ENCODE measurements at regions not wholly inside any gene's neighbourhood (a gene's known extent, or its start where the extent isn't known, plus 50 kb on each side); places are given as distances from the start of the nearest gene placed in this dataset.
"Not testable (repeated sequence)": the region's sequence is repeated elsewhere in the genome, so short reads cannot be mapped to it uniquely, and the experiment has no call there.

GRCh38 chr5:42066131-42066530 lies 141.1 kb downstream of the FBXO4 start:
- H3K4me1 Mint-ChIP-seq (ENCODE audit: low read depth) = no peaks in the 10 kb centered on the region
- H3K27me3 Mint-ChIP-seq (ENCODE audit: low read depth) = peaks cover 7% of the 10 kb centered on the region

GRCh38 chr5:42074353-42074752 lies 149.3 kb downstream of the FBXO4 start:
- no peak for DNase-seq (ENCODE audit: low spot score)
- Mint-ChIP-seq H3K4me3 (ENCODE audit: unreplicated experiment) (no peak overlapping the region), H3K27ac (ENCODE audit: unreplicated experiment) (no peak overlapping the region), H3K9me3 (ENCODE audit: low read depth) (peaks cover 7% of the 10 kb centered on the region), H3K4me1 (ENCODE audit: low read depth) (no peaks in the 10 kb centered on the region), H3K27me3 (ENCODE audit: low read depth) (peaks cover 1% of the 10 kb centered on the region), H3K36me3 (ENCODE audit: low read depth) (no peaks in the 10 kb centered on the region)
- TF ChIP-seq CTCF (IDR thresholded peaks at IDR 0.05) = no peak

More at GRCh38 chr5:42066131-42066530, 141.1 kb downstream of the FBXO4 start:
- no peak for TF ChIP-seq CTCF (IDR thresholded peaks at IDR 0.05)
- DNase-seq (ENCODE audit: low spot score) = no peak
- H3K36me3 Mint-ChIP-seq (ENCODE audit: low read depth) = no peaks in the 10 kb centered on the region
- H3K9me3 Mint-ChIP-seq (ENCODE audit: low read depth) = no peaks in the 10 kb centered on the region
- H3K27ac Mint-ChIP-seq (ENCODE audit: unreplicated experiment) = no peak overlapping the region
- no peak overlapping the region for H3K4me3 Mint-ChIP-seq (ENCODE audit: unreplicated experiment)

- no peaks in the 10 kb centered on the region for H3K27me3 Mint-ChIP-seq (ENCODE audit: low read depth)
- no peak for DNase-seq (ENCODE audit: low spot score)
- peaks cover 5% of the 10 kb centered on the region for H3K9me3 Mint-ChIP-seq (ENCODE audit: low read depth)
- H3K27ac Mint-ChIP-seq (ENCODE audit: unreplicated experiment) = no peak overlapping the region
- no peaks in the 10 kb centered on the region for H3K36me3 Mint-ChIP-seq (ENCODE audit: low read depth)
- H3K4me3 Mint-ChIP-seq (ENCODE audit: unreplicated experiment) = no peak overlapping the region
- H3K4me1 Mint-ChIP-seq (ENCODE audit: low read depth) = no peaks in the 10 kb centered on the region
- no peak for TF ChIP-seq CTCF (IDR thresholded peaks at IDR 0.05)
These were observed 164.6 kb downstream of the FBXO4 start for GRCh38 chr5:42089705-42090104.

GRCh38 chr5:42090162-42090561 lies 165.1 kb downstream of the FBXO4 start:
- Mint-ChIP-seq H3K27me3 (ENCODE audit: low read depth) (no peaks in the 10 kb centered on the region), H3K4me3 (ENCODE audit: unreplicated experiment) (no peak overlapping the region), H3K4me1 (ENCODE audit: low read depth) (no peaks in the 10 kb centered on the region), H3K9me3 (ENCODE audit: low read depth) (peaks cover 5% of the 10 kb centered on the region), H3K27ac (ENCODE audit: unreplicated experiment) (no peak overlapping the region), H3K36me3 (ENCODE audit: low read depth) (no peaks in the 10 kb centered on the region)
- DNase-seq (ENCODE audit: low spot score) = no peak
- TF ChIP-seq CTCF (IDR thresholded peaks at IDR 0.05) = no peak

GRCh38 chr5:42099846-42100245 lies 174.8 kb downstream of the FBXO4 start:
- H3K27ac Mint-ChIP-seq (ENCODE audit: unreplicated experiment); H3K27me3 Mint-ChIP-seq (ENCODE audit: low read depth): not testable (repeated sequence)

GRCh38 chr5:42108468-42108867 lies 183.4 kb downstream of the FBXO4 start:
- Mint-ChIP-seq H3K36me3 (ENCODE audit: low read depth) (no peaks in the 10 kb centered on the region), H3K9me3 (ENCODE audit: low read depth) (peaks cover 31% of the 10 kb centered on the region), H3K27me3 (ENCODE audit: low read depth) (no peaks in the 10 kb centered on the region), H3K4me3 (ENCODE audit: unreplicated experiment) (no peak overlapping the region), H3K27ac (ENCODE audit: unreplicated experiment) (no peak overlapping the region), H3K4me1 (ENCODE audit: low read depth) (no peaks in the 10 kb centered on the region)
- DNase-seq (ENCODE audit: low spot score) = no peak
- TF ChIP-seq CTCF (IDR thresholded peaks at IDR 0.05) = no peak

More at GRCh38 chr5:42099846-42100245, 174.8 kb downstream of the FBXO4 start:
- not testable (repeated sequence) for H3K36me3 Mint-ChIP-seq (ENCODE audit: low read depth); H3K4me3 Mint-ChIP-seq (ENCODE audit: unreplicated experiment); H3K4me1 Mint-ChIP-seq (ENCODE audit: low read depth); DNase-seq (ENCODE audit: low spot score)
- H3K9me3 Mint-ChIP-seq (ENCODE audit: low read depth) = peaks cover 16% of the 10 kb centered on the region

Data from chondrocyte (in vitro differentiated cells).